BLaER1 (cell line): ENCODE measurements at regions not wholly inside any gene's neighbourhood (a gene's known extent, or its start where the extent isn't known, plus 50 kb on each side); places are given as distances from the start of the nearest gene placed in this dataset.

Experiments used
- H3K27ac ChIP-seq: shearing (Covaris generic); formaldehyde crosslinking; 2 replicates; pipeline ENCODE4 v1.8.1; 2022
- H3K27me3 ChIP-seq: shearing (Covaris generic); formaldehyde crosslinking; 2 replicates; pipeline ENCODE4 v1.8.1; 2022
- H3K36me3 ChIP-seq: shearing (Covaris generic); formaldehyde crosslinking; 2 replicates; pipeline ENCODE4 v1.8.1; 2022
- H3K4me1 ChIP-seq: shearing (Covaris generic); formaldehyde crosslinking; 2 replicates; pipeline ENCODE4 v1.8.1; 2022
- H3K4me2 ChIP-seq: shearing (Covaris generic); formaldehyde crosslinking; 2 replicates; pipeline ENCODE4 v1.8.1; 2022
- H3K4me3 ChIP-seq: shearing (Covaris generic); formaldehyde crosslinking; 2 replicates; pipeline ENCODE4 v1.8.1; 2022
- H3K9ac ChIP-seq: shearing (Covaris generic); formaldehyde crosslinking; 2 replicates; pipeline ENCODE4 v1.8.1; 2022
- H3K9me3 ChIP-seq: shearing (Covaris generic); formaldehyde crosslinking; 2 replicates; pipeline ENCODE4 v1.8.1; 2022
- H4K20me1 ChIP-seq: shearing (Covaris generic); formaldehyde crosslinking; 2 replicates; pipeline ENCODE4 v1.8.1; 2022
- Cebpa-rat ChIP-seq: shearing (Covaris generic); IDR thresholded peaks from 2 replicates; pipeline ENCODE4 v1.8.1; 2022

DNA sequence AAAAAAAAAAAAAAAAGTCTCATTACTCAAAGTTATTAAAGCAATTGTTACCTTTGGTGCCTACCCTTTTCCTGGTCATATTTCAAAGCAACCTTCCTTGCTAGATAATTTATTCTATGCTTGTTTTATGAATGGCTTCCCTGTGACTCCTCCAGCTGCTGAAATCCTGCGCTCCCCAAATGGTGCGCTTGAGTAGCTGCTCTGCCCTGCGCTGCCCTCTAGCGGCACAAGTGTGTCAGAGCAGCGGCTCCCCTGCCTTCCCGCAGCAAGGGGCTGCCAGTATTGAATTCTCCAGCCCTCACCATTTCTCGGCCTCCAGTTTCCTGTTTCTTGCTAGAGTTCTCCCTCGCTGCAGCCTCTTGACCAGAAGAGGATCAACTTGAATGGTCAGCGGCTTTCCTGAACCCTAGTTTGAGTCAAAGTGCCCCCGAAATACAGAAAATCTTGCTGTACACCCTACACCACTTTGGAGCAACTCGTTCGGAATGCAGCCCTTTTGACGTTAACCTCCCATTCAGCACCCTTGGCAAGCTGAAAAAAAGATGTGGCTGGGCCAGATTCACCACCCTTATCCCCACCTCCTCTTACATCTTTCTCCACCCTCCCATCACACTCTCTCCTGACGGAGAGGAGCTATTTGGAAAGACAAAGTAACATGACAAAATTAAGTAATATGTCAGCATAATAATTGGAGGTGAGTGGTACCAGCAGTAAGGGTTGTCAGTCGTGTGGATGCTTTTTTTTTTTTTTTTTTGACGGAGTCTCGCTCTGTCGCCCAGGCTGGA lies 60.4 kb upstream of the KLHL31 start:
- Histone ChIP-seq H3K4me3 (no peak overlapping the region), H3K27ac (no peak overlapping the region), H4K20me1 (no peaks in the 10 kb centered on the region), H3K4me2 (no peak overlapping the region), H3K9ac (no peak overlapping the region), H3K27me3 (no peaks in the 10 kb centered on the region), H3K9me3 (no peaks in the 10 kb centered on the region), H3K4me1 (no peaks in the 10 kb centered on the region), H3K36me3 (no peaks in the 10 kb centered on the region)
- no peak for TF ChIP-seq Cebpa-rat

DNA sequence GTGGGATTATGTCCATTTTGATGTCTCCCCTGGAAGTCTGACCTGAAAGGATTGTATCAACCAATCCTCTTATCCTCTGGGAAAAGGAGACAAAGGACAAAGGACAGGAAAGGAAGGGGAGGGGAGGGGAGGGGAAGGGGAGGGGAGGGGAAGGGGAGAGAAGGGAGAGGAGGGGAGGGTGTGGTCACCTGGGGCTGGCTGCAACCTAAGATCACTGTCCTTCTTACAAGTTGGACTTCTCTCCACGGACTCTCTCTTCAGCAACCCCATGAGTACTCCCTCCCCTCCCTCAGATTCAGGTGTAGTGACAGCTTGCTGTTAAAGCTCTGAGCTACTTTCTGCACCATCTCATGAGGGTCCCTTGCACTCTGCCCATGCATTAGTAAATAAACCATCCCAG lies 58.9 kb upstream of the KLHL31 start:
- no peak overlapping the region for H3K4me3 ChIP-seq
- no peak overlapping the region for H3K27ac ChIP-seq
- TF ChIP-seq Cebpa-rat: no peak
- H3K9ac ChIP-seq: no peak overlapping the region
- no peaks in the 10 kb centered on the region for H4K20me1 ChIP-seq
- no peaks in the 10 kb centered on the region for H3K9me3 ChIP-seq
- no peaks in the 10 kb centered on the region for H3K27me3 ChIP-seq
- no peak overlapping the region for H3K4me2 ChIP-seq
- no peaks in the 10 kb centered on the region for H3K36me3 ChIP-seq
- no peaks in the 10 kb centered on the region for H3K4me1 ChIP-seq

DNA sequence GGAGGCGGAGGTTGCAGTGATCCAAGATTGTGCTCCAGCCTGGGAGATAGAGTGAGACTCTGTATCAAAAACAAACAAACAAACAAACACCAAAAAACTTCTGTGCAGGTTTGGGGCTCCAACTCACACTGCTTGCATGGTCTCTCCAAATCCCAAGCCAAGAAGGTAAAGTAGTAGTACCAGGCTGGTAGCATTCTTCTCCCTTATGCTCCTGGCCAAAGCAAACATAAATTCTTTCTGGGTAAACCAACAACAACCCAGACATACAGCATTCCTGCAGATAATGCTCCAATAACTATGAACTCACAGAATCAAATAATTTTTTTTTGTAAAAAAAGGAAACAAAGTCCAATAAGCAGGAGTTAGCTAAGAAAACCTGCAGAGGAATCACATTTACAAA lies 57.8 kb upstream of the KLHL31 start:
- no peak overlapping the region for H3K9ac ChIP-seq
- H3K4me2 ChIP-seq: no peak overlapping the region
- no peaks in the 10 kb centered on the region for H3K36me3 ChIP-seq
- H3K27ac ChIP-seq: no peak overlapping the region
- no peak overlapping the region for H3K4me3 ChIP-seq
- TF ChIP-seq Cebpa-rat: no peak
- no peaks in the 10 kb centered on the region for H3K27me3 ChIP-seq
- H3K9me3 ChIP-seq: no peaks in the 10 kb centered on the region
- H3K4me1 ChIP-seq: no peaks in the 10 kb centered on the region
- H4K20me1 ChIP-seq: no peaks in the 10 kb centered on the region

DNA sequence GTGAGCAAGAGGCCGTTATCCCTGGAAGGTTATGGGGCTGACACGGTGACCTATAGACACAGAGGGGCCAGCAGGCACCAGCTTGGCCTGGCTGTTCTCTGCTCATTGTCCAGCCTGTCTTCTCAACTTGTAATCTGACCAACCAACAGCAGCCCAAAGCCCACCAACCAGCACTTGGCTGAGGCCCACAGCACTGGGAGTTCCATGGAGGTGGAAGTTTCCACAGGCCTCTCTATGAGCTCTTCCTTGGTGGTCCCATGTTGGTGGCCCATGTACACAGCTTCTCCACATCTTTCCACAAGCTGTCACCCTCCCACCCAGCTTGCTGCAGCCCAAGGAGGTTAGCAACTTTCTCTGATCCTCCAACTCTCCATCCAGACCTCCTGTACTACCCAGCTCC lies 56.2 kb upstream of the KLHL31 start:
- no peak overlapping the region for H3K9ac ChIP-seq
- no peak overlapping the region for H3K4me3 ChIP-seq
- no peaks in the 10 kb centered on the region for H3K4me1 ChIP-seq
- no peaks in the 10 kb centered on the region for H4K20me1 ChIP-seq
- H3K36me3 ChIP-seq: no peaks in the 10 kb centered on the region
- H3K4me2 ChIP-seq: no peak overlapping the region
- H3K27me3 ChIP-seq: no peaks in the 10 kb centered on the region
- no peak for TF ChIP-seq Cebpa-rat
- no peaks in the 10 kb centered on the region for H3K9me3 ChIP-seq
- no peak overlapping the region for H3K27ac ChIP-seq

DNA sequence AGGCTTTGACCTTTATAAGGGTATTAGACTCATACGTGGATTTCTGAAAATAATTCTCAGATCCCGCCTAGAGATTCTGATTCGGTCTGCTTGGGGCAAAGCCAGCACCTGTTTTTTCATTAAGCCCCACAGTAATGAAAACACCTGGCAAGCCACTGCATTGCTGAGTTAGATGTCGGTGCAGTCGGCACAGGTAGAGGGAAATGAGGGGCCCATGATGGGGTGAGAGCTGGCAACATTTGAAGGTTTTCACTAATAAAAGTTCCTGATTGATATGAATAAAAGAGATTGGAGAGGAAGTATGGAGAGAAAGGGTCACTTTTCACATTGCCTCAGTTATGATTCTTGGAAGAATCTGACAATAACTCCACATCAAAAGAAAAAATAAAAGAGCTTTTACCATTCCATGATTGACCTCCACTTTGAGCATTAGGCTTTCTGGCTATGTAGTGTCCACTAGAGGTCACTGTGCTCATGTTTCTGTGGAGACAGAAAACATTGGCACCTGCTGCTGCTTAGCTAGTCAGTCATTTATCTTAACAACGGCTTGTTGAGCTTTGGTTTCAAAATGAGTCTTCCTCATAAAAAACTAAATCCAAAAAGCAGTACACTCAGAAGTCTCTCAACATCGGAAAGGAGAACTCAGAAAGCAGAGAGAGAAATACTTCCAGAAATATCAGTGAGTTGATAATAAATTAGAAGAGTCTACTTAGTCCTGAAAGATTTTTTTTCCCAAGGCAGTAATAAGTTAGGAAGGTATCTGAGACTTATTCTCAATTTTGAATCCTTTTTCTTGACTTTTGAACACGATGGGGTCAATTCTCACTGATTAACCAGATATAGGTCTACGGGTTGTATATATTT lies 53.3 kb upstream of the KLHL31 start:
- no peak for TF ChIP-seq Cebpa-rat
- no peaks in the 10 kb centered on the region for H3K9me3 ChIP-seq
- H3K36me3 ChIP-seq: no peaks in the 10 kb centered on the region
- no peak overlapping the region for H3K27ac ChIP-seq
- no peak overlapping the region for H3K9ac ChIP-seq
- no peaks in the 10 kb centered on the region for H4K20me1 ChIP-seq
- no peaks in the 10 kb centered on the region for H3K4me1 ChIP-seq
- H3K4me3 ChIP-seq: no peak overlapping the region
- H3K27me3 ChIP-seq: no peaks in the 10 kb centered on the region
- H3K4me2 ChIP-seq: no peak overlapping the region

DNA sequence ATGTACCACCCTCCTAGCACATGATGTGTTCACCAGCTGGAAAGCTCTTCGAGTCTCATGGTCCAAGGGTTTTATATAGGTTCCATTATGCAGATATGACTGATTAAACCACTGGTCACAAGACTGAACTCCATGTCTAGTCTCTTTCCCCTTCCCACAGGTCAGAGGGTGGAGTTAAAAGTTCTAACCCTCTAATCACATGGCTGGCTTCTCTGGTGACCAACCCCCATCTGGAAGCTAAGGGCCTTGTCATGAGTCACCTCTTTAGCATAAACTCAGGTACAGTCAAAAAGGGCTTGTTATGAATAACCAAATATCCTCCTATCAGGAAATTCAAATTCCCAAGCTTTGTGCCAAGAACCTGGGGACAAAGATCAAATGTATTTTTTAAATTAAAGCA lies 52.0 kb upstream of the KLHL31 start:
- Histone ChIP-seq H3K9ac (no peak overlapping the region), H3K27ac (no peak overlapping the region)

DNA sequence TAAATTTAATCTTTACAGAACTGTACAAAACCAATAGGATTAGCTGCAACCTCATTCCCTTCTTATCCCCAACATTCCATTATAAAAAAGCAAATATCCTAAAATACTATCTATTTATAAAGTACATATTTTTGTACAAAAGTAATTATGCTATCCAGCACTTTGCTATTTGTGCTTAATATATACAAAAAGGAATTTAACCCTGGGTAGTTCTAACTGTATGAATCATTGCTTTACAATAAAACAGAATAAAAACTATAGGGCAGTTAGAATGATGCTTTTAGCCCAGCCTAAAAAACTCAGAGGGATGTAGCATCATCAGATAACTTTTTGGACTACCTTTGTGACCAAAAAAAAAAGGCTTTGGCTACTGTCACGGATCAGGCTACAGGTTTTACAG lies 49.9 kb upstream of the KLHL31 start:
- Histone ChIP-seq H3K27me3 (no peaks in the 10 kb centered on the region), H3K36me3 (no peaks in the 10 kb centered on the region), H3K9me3 (no peaks in the 10 kb centered on the region), H3K27ac (no peak overlapping the region), H3K4me1 (no peaks in the 10 kb centered on the region), H4K20me1 (no peaks in the 10 kb centered on the region), H3K9ac (no peak overlapping the region), H3K4me2 (no peak overlapping the region), H3K4me3 (no peak overlapping the region)
- no peak for TF ChIP-seq Cebpa-rat

More for the DNA sequence above, 52.0 kb upstream of the KLHL31 start:
- Histone ChIP-seq H3K4me3 (no peak overlapping the region), H3K4me2 (no peak overlapping the region), H3K27me3 (no peaks in the 10 kb centered on the region), H4K20me1 (no peaks in the 10 kb centered on the region), H3K36me3 (no peaks in the 10 kb centered on the region), H3K4me1 (no peaks in the 10 kb centered on the region), H3K9me3 (no peaks in the 10 kb centered on the region)
- no peak for TF ChIP-seq Cebpa-rat
